GM20431 (cell line): ENCODE measurements at regions not wholly inside any gene's neighbourhood (a gene's known extent, or its start where the extent isn't known, plus 50 kb on each side); places are given as distances from the start of the nearest gene placed in this dataset.

ENCODE experiments used
- in situ Hi-C: fragments of 300-500 bp; cut with MseI, MboI; formaldehyde crosslinking; loops from one replicate; pipeline ENCODE4 v1.15.0; 2020; ENCODE audit warnings: low sequenced_read_pairs; ENCODE audit not compliant: unreplicated experiment

DNA sequence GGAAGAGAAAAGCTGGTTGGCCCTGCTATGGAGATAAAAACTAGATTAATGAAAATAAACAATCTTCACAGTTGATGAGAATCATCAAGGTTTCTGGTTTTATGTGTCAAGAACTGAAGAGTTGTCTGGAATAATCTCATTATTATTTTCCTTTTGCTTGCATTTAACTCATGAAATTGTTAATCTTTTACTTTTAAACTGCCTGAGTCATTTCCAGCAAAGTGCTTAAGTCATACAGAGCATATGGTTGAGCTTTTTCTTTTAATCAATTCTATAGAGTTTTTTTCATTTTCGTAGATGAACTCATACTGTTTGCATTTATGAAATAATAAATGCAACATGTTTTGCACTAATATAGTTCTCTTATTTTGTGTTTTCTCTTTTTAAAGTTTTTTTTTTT lies 747.9 kb downstream of the NXPH1 start:
- in situ Hi-C loops, result no loop called here

DNA sequence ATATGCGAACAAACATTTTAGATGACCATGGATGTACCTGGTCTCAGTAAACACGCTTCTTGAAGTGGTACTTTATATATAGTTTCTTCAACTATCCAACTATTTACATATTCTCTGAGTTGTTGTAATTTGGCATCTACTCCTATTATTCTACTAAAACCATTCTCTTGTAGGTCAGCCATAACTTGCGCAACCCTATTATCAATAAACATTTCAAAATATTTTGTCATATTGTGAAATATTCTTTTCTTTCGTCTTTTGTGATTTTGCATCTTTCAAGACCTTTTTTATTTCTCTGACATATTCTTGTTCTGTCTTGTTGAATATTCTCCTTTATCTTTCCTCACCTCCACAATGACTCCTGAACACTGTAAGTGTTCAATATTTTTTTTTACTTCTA lies 753.3 kb downstream of the NXPH1 start:
- in situ Hi-C loops, result no loop called here

DNA sequence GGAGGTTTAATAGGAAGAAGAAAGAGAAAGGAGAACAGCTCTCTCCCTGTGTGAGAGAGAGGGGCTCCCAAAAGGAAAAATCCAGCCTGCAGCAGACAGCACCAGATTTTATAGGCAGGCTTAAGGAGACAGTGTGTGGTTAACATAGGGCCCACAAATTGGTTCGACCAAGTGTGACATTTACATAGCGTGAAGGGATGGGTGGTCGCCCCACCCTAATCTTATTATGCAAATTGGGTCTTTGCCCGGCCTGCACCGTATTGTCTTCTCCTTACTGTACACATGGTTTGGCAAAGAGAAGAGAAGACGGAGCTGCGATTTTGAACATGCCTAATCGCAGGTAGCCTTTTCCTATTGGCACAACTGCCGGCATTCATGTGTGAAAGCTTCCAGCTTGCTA lies 756.3 kb downstream of the NXPH1 start:
- in situ Hi-C loops, result no loop called here

DNA sequence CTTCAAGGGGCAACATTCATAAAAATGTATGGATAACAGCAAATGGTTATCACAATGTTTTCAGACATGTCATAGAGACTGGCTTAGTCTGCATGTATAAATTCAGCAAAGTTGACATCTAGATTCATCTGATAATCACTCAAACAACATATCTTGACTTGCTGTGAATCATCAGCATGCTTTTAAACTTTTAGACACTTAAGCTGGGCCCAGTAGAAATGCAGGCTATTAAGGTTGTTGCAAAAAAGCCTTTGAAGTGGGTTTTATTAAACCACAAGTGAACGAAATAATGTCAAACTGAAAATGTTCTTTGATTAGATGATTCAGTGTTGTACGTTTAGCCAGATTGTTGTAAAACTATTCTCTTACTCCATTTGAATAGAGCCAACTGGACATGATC lies 759.6 kb downstream of the NXPH1 start:
- in situ Hi-C loops, result no loop called here

DNA sequence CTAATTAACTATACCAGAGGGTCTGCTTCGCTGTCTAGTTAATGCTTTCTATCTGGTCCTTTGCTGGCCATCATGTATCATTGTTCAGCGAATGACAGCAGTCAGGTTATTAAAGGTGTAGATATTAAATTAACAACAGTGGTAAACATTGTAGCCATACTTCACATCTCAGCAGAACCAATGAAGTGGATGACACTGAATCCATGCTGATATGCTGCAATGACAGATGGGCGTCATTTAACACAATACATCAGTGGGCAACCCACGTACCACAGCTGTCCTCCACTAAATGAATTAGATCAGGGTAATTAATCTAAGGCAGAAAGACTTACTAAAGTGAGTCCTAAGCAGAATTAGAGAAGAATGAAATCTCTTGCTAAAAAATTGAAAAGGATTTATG lies 767.2 kb downstream of the NXPH1 start:
- in situ Hi-C loops, result no loop called here

DNA sequence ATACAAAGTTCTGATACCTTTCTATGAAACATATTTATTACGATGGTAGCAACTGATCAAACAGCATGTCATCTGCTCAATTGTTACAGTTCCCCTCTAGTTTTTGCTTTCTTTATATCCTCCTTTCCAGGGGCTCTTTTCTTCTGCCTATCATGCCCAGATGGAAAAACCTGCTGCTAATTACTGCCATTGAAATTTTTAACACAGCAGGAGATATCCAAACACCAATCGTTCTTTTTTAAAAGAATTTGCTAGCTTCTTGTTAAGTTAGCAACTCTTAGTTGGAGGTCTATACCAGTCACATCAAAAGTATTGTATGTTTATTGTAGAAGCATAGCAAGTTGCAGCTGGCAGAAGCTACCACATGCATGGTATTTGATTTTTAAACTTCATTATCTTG lies 768.5 kb downstream of the NXPH1 start:
- in situ Hi-C loops, result no loop called here

DNA sequence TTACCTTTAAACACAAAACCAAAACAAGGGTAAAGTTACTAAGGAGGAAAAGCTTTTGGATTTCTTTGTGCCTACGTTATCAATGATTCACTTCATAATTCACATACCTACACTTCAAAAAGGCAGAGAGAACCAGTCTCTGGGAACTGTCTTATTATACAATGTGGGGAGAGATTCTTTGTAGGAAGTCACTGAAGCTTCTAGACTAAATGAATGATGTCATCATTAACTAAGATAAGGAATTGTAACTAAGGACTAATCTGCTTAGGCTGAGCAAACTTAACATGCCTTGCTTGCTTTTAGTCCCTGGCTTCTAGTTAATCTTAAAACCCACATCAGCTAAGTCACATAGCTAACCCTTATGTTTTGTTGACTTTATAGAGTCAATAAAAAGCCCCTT lies 771.2 kb downstream of the NXPH1 start:
- in situ Hi-C loops, result no loop called here

DNA sequence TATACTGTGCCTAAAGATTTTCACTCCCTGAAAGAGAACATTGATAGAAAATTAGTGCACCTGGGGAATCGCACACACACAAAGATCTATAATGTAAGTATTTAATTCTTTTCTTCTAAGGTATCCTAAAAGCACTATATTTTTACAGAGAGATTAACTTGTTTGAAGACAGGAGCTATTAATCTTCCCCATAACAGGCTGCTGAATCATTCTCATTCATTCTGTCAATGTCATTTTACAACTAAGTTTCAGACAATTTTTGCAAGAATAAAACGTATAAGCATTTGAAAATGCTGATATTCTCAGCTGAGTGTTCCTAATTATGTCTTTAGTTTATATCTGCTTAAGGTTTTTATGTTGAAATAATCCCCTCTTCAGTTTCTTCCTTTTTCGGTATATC lies 776.7 kb downstream of the NXPH1 start:
- in situ Hi-C loops, result no loop called here

DNA sequence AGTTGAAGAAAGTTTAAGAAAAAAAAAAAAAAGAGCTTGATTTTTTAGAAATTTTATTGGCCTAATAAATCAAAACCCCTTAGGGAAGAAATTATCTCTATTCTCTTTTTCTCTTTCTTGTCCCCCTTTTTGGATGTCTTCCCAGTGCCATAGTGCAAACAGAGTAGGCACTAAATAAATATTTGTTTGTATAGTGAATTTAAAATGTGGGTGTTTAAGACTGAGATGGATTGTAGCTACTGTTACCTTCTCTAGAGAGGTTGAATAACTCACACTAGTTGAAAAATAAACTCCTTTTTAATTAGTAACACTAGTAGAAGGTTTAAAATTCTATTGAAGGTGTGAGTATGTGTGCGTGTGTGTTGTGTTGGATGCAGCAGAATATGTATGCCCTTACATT lies 783.8 kb downstream of the NXPH1 start:
- in situ Hi-C loops, result no loop called here

DNA sequence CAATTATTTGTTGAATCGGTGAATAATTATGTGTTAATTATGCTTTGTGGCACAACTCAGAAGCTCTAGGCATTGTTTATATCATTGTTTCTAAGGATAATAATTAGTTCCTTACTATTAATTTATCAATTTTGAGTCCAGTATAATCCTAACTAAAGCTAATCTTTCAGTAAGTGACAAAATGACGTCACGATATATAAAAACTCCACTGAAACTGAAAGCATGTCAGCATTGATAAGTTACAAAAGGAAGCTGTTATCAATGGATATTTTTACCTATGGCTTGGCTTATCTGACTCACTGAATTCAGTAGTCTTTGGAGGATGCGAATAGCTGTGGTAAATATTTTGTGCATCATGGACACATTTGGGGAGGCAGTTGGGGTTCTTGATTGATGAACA lies 793.1 kb downstream of the NXPH1 start:
- in situ Hi-C loops, result no loop called here

DNA sequence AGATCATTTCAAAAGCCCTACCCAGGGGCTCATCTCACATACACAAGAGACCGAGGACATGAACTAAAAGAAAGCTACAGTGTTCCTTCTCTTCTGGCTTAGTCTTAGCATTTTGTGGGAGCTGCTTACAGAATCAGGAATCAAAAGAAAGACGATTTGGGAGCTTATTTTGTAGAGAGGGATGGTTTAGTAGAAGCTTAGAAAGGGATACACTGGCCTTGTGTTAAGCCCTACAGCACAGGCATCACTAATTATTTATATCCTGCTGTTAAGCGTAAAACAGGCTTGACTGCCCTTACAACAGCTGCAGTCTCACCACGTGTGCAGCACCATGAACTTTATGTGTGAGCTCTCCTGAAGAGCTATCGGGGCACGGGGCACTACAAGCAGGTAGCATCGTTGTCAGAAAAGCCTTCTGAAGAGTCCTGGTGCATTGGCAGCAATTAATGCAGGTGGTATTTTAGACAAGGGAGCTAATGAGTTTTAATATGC lies 798.3 kb downstream of the NXPH1 start:
- in situ Hi-C loops, result no loop called here

DNA sequence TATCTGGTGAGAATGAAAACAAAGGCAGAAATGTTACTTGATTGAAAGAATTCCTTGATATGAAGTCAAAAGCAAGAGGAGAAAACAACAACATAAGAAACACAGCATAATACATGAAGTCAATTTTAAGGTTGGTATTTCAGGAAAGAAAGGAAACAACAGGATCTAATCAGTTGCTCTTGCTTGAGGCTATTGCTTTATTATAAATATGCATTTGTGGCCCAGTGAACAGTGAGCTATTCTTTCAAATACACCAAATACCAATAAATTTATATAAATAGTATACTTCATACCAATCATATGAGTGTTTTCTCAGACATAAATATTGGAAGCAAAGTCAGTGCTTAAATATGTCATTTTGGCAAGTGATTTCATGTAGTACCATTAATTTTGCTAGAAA lies 806.6 kb downstream of the NXPH1 start:
- in situ Hi-C loops, result no loop called here

DNA sequence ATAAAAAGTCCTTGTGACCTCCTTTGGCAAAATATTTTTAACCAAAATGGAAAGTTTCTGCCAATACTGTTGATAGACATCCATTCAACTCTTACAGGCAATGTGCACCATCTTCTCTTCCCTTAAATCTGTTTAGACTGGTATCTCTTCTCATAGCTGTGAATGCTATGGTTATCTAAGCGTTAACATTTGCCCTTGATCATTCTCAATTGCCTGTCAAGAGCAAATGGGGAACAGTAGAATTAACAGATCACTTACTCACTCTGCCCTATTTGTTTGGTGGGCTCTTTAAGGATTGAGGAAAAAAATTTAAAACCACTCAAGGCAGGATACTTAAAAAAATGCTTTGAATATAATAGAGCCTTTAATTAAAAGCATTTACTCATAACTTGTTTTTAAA lies 808.4 kb downstream of the NXPH1 start:
- in situ Hi-C loops, result no loop called here

DNA sequence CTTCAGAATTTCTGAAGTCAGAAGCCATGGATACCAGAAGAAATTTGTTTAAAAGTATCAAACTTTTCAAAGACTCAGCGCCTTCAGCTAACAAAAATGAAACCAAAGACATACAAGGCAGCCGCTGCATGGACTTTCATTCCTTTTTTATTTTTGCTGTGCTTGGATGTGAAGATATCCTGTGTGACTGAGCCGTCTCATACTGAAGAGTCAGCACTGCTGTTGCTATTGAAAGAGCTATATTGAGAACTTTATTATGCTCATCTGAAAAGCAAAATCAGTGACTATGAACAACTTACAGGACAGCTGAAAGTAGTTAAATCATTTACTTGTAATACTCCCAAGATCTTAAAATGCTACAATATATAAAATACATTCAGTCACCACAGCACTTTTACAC lies 809.2 kb downstream of the NXPH1 start:
- in situ Hi-C loops, result no loop called here

DNA sequence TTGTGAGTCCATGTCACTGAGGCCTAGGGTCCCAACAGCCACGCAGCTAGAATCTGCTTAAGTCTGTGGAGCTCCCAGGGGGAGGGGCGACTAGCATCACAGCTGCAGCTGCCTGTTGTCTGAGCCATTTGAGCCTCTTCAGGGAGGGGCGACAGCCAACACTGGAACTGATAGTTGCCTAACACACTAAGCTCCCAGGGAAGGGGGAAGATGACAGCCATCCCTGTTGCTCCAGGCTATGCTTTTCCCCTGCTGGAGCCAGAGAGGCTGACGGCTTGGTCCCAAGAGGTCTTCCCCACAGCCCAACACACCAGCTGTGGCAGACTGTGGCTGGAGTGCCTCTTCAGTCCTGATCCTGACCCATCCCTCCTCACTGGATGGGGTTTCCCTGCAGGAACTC lies 817.5 kb downstream of the NXPH1 start:
- in situ Hi-C loops, result no loop called here

DNA sequence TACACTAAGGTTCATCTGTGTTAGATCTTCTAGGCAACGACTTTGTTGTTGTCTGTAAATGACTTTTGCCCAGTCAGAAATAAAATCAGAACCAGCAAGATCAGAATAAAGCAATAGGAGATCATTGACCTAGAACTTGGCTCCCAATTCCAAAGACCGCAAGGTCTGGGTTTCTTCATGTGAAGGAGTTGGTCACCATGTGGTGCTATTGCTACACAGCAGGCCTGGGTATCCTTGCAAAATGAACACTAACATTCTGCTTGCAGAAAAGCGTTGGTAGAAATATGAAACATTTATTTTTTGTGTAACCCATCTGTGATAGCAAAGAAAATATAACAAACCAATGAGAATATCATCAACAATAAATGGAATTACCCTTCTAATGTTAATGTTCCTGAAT lies 831.0 kb downstream of the NXPH1 start:
- in situ Hi-C loops, result no loop called here

DNA sequence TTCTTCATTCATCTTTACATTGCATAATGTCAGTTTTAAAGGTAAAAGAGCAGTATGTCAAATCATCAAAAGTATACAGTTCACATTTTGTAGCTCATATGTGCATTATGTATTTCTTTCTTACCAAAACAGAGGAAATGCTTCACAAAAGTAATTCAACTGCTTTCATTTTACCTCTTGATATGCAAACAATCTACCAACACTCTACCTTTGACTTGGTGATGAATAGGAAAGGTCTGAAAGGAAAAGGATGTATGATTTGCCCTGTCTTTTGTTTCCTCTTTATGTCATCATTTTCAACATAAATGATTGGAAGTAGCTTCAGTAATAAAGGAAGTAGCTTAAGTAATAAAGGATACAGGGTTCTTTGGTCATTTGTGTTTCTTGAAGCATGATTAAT lies 846.7 kb downstream of the NXPH1 start:
- in situ Hi-C loops, result no loop called here

DNA sequence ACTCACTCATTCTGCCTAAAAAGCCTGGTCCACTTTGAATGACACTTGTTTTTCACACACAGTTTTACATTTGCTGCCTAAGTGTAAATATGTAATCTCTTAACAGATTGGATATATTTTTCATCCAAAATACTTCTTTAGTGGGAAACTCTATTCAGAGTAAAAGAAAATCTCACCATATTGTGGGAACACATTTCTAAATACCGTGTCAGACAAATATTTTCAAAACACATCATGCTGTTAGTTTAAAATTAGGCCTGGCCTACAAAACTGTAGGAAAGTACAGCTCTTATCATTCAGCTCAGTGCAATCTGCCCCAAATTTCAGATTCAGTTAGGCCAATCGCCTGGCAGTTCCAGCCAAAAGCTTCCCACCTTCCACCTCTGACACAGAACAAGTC lies 849.8 kb downstream of the NXPH1 start:
- in situ Hi-C loops, result no loop called here

DNA sequence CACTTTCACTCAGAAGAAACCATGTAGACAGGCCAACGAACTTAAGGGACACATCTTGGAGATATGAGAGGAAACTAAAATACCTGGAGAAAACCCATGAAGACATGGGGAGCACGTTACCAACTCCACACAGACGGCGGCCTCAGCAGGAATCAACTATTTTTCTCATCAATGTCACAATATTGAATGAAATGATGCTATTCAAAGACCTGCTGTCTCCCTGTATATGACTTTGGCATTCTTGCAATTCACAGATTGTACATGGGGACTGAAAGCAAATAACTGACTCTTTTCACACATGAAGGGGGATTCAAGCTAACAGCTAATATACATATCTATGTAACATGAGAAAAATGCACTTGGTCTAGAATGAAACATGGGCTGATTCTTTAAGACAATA lies 869.0 kb downstream of the NXPH1 start:
- in situ Hi-C loops, result no loop called here

DNA sequence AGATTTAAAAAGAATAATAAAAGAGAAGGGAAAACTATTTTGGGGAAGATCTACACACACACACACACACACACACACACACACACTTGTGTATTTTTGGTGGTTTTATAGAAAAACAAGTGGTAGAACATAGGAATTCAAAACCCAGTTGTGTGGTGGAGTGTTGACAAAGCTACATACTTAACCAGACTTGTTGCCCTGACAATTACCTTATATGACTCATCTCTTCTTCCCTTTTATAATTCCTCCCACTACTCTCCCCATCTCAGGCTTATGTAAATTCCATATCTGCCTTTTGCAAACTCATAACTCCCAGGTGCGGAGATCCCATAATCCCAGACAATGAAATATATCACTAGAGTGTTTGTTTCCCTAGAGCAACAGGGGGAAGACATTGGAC lies 873.7 kb downstream of the NXPH1 start:
- in situ Hi-C loops, result no loop called here

DNA sequence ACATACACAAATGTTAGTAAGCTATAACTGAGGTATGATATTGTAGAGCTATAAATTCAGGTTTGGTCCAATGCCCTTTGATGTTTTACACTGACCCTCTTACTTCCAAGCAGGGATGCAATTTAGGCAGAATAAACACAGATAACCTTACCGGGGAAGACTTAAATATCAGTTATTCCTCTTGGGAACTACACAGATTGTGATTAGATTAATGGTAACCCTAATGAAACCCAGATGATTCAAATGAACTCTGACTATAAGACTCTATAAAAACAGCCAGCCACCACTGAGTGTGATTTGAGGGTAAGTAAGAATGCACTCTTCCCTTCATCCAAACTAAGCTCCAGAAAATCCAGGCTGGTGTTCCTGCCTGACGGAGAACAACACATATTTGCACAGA lies 891.1 kb downstream of the NXPH1 start:
- in situ Hi-C loops, result no loop called here

DNA sequence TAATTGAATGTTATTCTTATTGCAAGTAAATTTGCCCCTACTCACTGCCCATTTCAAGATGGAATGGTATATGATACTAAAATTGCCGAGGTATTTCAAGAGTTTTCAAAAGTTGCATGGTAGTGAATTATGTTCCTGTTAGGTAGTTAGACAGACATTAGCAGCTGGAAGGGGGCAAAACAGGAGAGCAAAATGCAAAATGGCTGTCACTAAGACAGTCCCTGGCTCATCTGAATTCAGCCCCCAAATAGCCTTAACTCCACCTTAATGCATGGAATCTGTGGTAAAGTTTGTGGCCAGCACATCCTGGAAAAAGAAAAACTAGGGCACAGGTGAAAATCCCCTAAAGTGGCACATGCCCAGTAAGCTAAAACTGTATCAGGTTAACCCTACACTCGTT lies 894.9 kb downstream of the NXPH1 start:
- in situ Hi-C loops, result no loop called here

DNA sequence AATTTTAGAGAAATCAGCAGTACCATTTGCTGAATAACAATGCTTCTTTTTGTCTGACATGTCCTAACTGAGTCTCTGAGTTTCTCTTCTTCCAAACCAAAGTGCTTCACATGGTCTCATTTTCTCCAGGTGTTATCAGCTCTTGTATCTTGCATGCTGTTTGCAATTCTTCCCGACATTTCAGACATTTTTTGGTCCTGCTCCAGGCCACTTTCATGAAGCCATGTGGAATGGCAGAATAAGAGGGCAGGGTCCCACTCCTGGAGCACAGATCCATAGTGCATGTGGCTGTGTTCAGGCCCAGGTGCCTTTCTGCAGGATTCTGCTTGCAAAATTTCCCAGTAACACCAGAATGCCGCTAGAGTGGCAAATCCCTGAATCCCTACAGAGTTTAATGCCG lies 916.2 kb downstream of the NXPH1 start:
- in situ Hi-C loops, result no loop called here
